GM12873 (cell line): ENCODE measurements at regions not wholly inside any gene's neighbourhood (a gene's known extent, or its start where the extent isn't known, plus 50 kb on each side); places are given as distances from the start of the nearest gene placed in this dataset.

ENCODE experiments used
- TF ChIP-seq, protein P1 (sequence below): IDR thresholded peaks from 2 replicates; pipeline ENCODE4 v1.5.1; 2012; ENCODE audit warnings: low read depth, mild to moderate bottlenecking, moderate library complexity, low read length, control low read depth; ENCODE audit not compliant: insufficient read depth; ENCODE audit errors: missing control alignments

DNA sequence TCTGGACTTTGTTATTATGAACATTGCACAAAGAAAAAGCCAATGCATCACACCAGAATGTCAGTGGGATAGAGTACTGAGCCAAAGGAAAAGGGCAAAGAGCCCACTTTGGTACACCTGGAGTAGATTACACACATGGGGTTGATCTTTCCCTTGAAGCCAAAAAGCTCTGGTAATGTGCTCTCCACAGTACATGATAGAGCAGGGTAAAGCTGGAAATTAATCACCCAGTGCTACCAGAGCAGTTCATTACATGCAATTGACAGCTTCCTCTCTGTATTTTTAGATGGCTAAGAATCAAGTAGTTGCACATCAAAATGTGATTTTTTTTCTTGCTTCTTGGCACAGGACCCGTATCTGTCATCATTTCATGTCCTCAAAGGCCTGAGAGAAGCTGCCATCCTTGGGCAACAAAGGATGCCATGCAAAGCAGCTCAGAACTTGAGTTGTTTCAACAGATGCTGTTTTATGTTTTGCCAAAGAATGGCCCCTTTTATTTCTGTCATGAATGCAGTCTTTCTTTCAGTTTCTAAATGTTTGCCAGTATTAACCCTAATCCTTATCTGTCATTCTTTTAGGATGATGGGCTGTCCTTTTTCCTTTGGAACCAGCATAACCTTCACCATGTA is 88.1 kb downstream of the HDGFL1 start:
- TF ChIP-seq, protein P1, sequence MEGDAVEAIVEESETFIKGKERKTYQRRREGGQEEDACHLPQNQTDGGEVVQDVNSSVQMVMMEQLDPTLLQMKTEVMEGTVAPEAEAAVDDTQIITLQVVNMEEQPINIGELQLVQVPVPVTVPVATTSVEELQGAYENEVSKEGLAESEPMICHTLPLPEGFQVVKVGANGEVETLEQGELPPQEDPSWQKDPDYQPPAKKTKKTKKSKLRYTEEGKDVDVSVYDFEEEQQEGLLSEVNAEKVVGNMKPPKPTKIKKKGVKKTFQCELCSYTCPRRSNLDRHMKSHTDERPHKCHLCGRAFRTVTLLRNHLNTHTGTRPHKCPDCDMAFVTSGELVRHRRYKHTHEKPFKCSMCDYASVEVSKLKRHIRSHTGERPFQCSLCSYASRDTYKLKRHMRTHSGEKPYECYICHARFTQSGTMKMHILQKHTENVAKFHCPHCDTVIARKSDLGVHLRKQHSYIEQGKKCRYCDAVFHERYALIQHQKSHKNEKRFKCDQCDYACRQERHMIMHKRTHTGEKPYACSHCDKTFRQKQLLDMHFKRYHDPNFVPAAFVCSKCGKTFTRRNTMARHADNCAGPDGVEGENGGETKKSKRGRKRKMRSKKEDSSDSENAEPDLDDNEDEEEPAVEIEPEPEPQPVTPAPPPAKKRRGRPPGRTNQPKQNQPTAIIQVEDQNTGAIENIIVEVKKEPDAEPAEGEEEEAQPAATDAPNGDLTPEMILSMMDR, result no peak

DNA sequence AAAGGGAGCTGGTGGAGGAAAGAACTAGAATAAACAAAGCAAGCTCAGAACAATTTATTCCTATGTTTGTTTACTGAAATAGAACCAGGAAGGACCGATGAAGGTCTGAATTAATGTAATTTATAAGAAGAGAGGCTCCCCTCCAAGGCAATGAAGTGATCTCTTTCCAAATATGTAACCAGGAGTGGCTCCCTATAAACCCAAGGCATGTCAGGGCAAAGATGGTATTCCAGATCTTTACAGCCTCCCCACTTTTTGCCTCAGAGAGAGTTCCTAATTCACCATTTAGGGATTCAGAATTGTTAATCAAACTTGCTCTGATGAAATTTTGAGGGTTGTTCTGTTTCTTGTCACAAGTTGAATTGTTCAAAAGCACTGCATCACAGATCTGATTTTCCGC is 88.8 kb downstream of the HDGFL1 start:
- TF ChIP-seq, protein P1, result no peak

GRCh38 chr6:22658934-22659333 is 89.6 kb downstream of the HDGFL1 start:
- TF ChIP-seq, protein P1, result no peak

DNA sequence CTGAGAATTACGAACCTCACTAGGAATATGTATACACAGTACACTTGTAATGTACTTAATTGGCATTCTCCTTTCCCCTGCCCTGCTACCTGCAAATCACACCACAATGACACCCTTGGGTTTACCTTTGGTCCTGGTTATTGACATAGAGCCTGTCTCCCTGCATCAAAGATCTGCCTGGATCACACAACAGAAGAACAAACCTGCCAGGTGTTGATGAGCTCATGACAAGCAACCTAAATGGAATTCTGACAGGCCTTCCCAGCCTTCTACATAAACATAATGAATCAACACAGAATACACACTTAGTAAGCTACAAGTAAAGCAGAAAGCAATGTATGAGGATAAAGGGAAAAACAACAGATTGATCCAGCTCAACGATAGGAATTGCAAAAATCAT is 95.6 kb downstream of the HDGFL1 start:
- TF ChIP-seq, protein P1, result no peak

GRCh38 chr6:22666021-22666420 is 96.7 kb downstream of the HDGFL1 start:
- TF ChIP-seq, protein P1, result no peak

DNA sequence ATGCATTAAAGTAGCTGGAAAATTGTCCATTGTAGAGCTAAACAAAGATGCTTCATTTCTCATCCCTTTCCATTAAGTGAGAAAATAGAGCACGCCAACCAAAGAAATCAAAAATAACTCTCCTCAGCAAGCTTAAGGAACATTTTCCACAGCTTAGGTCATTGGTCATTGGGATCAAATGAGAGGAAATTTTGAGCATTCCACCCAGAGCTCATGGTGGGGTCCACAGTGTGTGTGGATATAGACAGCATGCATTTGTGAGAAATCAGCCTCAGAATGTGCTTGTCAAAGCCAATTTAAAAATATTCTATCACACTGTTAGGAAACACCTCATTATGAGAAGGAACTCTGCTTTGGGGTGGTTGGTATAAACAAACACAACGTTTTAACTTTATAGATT is 97.2 kb downstream of the HDGFL1 start:
- TF ChIP-seq, protein P1, result no peak

- TF ChIP-seq, protein P1, result no peak
Measured at GRCh38 chr6:22667855-22668254, 98.5 kb downstream of the HDGFL1 start.
